GM12874 (cell line): ENCODE measurements at regions not wholly inside any gene's neighbourhood (a gene's known extent, or its start where the extent isn't known, plus 50 kb on each side); places are given as distances from the start of the nearest gene placed in this dataset.

ENCODE experiments used
- TF ChIP-seq, protein P1 (sequence below): IDR thresholded peaks from 2 replicates; pipeline ENCODE4 v1.5.1; 2011; ENCODE audit warnings: low read depth, mild to moderate bottlenecking, control low read depth, low read length, moderate library complexity; ENCODE audit not compliant: insufficient read depth

DNA sequence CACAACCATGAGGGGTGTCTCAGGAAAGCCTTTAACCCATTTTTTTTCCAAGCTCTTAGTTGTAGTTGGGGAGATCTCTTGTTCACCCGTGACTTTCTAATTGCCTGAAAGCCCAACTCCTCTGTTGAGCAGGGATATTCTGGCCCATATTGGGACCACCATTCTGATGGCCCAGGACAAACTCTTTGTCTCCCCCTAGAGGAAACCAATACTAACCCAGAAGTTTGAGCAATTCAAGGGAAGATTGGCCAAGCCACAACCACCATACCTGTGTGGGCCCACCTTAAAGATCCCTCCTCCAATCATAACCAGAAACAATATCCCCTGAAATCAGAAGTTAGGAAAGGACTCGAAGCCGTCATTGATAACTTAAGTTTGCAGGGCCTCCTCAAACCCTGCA lies 132.6 kb downstream of the THBS2 start:
- TF ChIP-seq, protein P1, sequence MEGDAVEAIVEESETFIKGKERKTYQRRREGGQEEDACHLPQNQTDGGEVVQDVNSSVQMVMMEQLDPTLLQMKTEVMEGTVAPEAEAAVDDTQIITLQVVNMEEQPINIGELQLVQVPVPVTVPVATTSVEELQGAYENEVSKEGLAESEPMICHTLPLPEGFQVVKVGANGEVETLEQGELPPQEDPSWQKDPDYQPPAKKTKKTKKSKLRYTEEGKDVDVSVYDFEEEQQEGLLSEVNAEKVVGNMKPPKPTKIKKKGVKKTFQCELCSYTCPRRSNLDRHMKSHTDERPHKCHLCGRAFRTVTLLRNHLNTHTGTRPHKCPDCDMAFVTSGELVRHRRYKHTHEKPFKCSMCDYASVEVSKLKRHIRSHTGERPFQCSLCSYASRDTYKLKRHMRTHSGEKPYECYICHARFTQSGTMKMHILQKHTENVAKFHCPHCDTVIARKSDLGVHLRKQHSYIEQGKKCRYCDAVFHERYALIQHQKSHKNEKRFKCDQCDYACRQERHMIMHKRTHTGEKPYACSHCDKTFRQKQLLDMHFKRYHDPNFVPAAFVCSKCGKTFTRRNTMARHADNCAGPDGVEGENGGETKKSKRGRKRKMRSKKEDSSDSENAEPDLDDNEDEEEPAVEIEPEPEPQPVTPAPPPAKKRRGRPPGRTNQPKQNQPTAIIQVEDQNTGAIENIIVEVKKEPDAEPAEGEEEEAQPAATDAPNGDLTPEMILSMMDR: no peak

DNA sequence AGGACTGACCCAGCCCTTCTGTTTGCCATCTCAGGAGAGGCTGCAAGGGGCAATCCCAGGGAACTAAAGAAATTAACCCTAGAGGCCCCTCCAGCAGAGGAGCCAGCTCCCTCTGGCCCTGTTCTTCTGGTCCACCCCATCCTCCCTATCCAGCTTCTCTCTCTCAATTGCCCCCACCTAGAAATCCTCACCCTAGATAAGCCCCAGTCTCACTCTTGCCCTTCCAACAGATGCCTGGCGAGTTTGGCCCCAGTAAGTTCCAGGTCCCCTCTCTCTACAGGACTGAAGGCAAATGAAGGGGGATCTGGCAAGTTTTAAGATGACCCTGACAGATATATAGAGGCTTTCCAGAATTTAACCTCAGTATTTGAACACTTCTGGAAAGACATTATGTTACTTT lies 134.0 kb downstream of the THBS2 start:
- TF ChIP-seq, protein P1: no peak

DNA sequence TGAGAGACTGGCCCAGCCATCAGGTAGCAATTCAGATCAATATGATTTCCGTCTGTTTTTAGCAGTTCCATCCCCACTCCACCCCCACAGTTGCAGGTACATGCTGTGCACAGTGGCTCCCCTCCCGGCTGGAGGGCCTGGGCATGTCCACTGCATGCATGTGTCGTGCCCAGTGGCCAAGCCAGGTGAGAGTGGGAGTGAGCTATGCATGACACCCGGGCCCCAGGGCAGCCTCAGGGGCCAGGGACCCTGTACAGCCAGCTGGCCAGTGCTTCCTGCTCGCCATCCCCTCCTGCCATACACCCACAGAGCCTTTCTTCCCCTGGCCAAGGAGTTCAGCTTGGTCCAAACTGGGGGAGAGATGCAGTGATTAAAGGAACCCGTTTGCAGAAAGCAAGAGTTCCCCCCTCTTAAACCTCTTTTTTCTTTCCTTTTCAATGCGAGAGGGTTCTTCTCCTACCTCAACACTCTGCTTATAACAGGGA lies 135.3 kb downstream of the THBS2 start:
- TF ChIP-seq, protein P1: no peak

DNA sequence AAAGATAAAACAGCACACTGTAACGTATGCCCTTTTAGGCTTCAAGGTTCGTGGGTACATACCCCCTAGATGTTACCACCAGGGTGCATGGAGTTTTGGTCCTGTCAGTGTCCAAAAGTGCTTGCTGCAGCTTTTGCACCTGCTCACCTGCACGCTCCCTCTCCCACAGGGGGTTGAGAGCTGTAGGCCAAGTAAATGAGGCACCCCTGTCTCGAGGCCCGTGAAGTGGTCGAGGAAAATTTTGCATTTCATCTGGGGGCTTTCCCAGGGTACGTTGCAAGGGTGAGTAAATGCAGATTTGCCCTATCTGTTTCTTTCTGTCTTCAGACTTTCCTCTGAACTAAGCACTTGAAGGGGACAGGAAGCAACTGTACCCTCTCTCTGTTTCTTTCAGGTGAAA lies 136.0 kb downstream of the THBS2 start:
- TF ChIP-seq, protein P1: no peak

DNA sequence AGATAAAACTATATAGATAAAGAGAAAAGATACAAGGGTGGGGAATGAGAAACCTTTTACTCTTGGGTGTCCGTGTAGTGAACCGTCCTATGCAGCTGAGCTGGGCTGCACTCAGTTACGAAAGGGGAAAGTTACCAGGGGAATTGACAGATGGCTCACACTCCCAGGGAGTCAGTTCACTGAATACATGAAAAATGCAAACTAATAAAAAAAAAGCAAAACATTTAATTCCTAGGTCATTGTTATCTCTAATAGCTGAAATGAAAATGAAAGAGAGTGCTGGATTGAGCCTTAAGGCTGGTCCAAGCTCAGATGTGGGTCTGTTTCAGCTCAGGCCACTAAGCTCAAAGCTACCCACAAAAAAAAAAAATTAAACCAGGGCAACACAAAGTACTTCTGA lies 138.0 kb downstream of the THBS2 start:
- TF ChIP-seq, protein P1: no peak

DNA sequence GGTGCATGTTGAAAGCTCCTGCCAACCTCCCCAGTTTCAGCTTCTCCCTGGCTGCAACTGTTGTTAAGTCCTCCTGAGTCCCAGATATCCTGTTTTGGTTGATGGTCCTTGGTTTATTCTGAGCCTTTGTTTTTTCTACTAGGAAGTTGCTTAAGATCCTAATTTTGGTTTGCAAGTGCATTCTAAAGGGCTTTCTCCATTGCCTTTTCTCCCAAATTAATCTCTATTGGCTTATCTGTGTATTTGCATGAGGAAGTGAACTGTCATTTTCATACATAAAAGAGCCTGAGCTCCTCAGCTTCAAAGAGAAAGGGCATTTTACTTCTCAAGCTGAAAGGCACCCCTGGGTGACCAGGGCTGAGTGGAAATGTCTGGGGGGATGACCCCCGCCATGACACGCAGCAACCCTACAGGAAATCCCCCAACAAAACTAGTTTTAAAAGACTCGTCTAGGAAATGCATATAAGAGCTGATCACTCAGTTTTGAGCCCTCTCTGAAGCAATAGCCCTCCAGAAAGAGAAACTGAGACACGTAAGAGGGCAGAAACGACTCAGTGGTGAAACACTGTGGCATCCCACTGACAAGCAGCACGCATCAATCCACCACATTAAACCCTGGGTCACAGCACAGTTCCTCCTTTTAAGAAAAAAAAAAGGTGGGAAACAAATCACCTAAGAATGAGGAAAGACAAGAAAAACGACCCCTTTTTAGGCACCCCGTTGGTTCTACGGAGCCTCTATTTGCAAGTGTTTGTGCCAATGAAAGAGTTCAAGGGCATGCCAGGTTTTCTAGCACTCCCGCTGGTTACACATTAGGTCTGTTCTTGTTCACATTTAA lies 140.9 kb downstream of the THBS2 start:
- TF ChIP-seq, protein P1: no peak

DNA sequence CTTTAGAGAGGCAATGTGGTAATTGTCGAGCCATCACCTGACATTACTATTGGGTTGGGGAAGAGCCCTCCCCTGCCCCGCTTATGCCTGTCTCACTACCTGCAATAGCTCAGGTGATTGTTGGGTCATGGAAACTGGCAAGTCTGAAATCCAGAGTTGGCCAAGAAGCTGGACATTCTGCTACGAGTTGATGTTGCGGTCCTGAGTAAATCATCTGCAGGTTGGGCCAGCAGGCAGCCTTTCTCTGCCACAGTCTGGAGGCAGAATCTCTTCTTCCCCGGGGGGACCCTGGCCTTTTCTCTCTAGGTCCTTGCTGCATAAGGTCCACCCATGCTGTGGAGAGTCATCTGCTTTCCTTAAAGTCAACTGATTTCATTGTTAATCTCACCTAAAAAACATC lies 142.4 kb downstream of the THBS2 start:
- TF ChIP-seq, protein P1: no peak
